ENCODE measurements at regions not wholly inside any gene's neighbourhood (a gene's known extent, or its start where the extent isn't known, plus 50 kb on each side); places are given as distances from the start of the nearest gene placed in this dataset.
A peak's percentile ranks its signal among the peaks of the same experiment; 100 is the strongest.

GRCh38 chr15:95869920-95870319, 460.6 kb upstream of the NR2F2 start:
- no peak for DNase-seq (ENCODE audit: low spot score)

GRCh38 chr15:95872366-95872771, 458.1 kb upstream of the NR2F2 start:
- no peak for DNase-seq (ENCODE audit: low spot score)

GRCh38 chr15:95874637-95875036, 455.9 kb upstream of the NR2F2 start:
- DNase-seq (ENCODE audit: low spot score), result no peak

- no peak for DNase-seq (ENCODE audit: low spot score)
Observed at GRCh38 chr15:95875121-95875643, 455.3 kb upstream of the NR2F2 start.

- DNase-seq (ENCODE audit: low spot score), result no peak
Observed at GRCh38 chr15:95880031-95880570, 450.4 kb upstream of the NR2F2 start.

GRCh38 chr15:95880630-95881029, 449.9 kb upstream of the NR2F2 start:
- DNase-seq (ENCODE audit: low spot score), result no peak

GRCh38 chr15:95883064-95883463, 447.4 kb upstream of the NR2F2 start:
- peak; percentile 13 for DNase-seq (ENCODE audit: low spot score)

GRCh38 chr15:95884276-95884675, 446.2 kb upstream of the NR2F2 start:
- DNase-seq (ENCODE audit: low spot score), result peak; percentile 50

- no peak for DNase-seq (ENCODE audit: low spot score)
Observed at GRCh38 chr15:95887666-95888390, 442.7 kb upstream of the NR2F2 start.

- no peak for DNase-seq (ENCODE audit: low spot score)
Observed at GRCh38 chr15:95888762-95889161, 441.7 kb upstream of the NR2F2 start.

GRCh38 chr15:95894407-95894956, 436.0 kb upstream of the NR2F2 start:
- DNase-seq (ENCODE audit: low spot score), result no peak

- DNase-seq (ENCODE audit: low spot score), result no peak
Observed at GRCh38 chr15:95895508-95895907, 435.0 kb upstream of the NR2F2 start.

- no peak for DNase-seq (ENCODE audit: low spot score)
Observed at GRCh38 chr15:95897651-95898050, 432.8 kb upstream of the NR2F2 start.

- no peak for DNase-seq (ENCODE audit: low spot score)
Observed at GRCh38 chr15:95898761-95899160, 431.7 kb upstream of the NR2F2 start.

GRCh38 chr15:95901271-95901670, 429.2 kb upstream of the NR2F2 start:
- DNase-seq (ENCODE audit: low spot score), result no peak

GRCh38 chr15:95902606-95903005, 427.9 kb upstream of the NR2F2 start:
- DNase-seq (ENCODE audit: low spot score), result no peak

GRCh38 chr15:95903352-95903751, 427.1 kb upstream of the NR2F2 start:
- no peak for DNase-seq (ENCODE audit: low spot score)

- DNase-seq (ENCODE audit: low spot score), result peak; percentile 47
Observed at GRCh38 chr15:95910643-95911212, 419.8 kb upstream of the NR2F2 start.

- DNase-seq (ENCODE audit: low spot score), result no peak
Observed at GRCh38 chr15:95911570-95912279, 418.8 kb upstream of the NR2F2 start.

GRCh38 chr15:95912280-95912625, 418.2 kb upstream of the NR2F2 start:
- no peak for DNase-seq (ENCODE audit: low spot score)

GRCh38 chr15:95912728-95913127, 417.8 kb upstream of the NR2F2 start:
- DNase-seq (ENCODE audit: low spot score), result no peak

- DNase-seq (ENCODE audit: low spot score), result no peak
Observed at GRCh38 chr15:95916568-95916967, 413.9 kb upstream of the NR2F2 start.

- DNase-seq (ENCODE audit: low spot score), result no peak
Observed at GRCh38 chr15:95918525-95918924, 412.0 kb upstream of the NR2F2 start.
